ENCODE measurements at regions not wholly inside any gene's neighbourhood (a gene's known extent, or its start where the extent isn't known, plus 50 kb on each side); places are given as distances from the start of the nearest gene placed in this dataset.

- TF ChIP-seq CTCF (IDR thresholded peaks at IDR 0.05; ENCODE audit: insufficient read depth, low read length) (no peak), SPI1 (IDR thresholded peaks at IDR 0.05; ENCODE audit: borderline replicate concordance, low read depth) (no peak), POLR2AphosphoS5 (IDR thresholded peaks at IDR 0.05; ENCODE audit: low read depth) (no peak)
These were observed 454.6 kb downstream of the KCNA4 start for GRCh38 chr11:29562183-29562582.

Measured in HL-60 (cell line).